ENCODE measurements at regions not wholly inside any gene's neighbourhood (a gene's known extent, or its start where the extent isn't known, plus 50 kb on each side); places are given as distances from the start of the nearest gene placed in this dataset.
A peak's percentile ranks its signal among the peaks of the same experiment; 100 is the strongest.

GRCh38 chr18:29171892-29172755 is 995.2 kb upstream of the CDH2 start:
- Histone ChIP-seq H3K27me3 (ENCODE audit: control insufficient read depth, insufficient read depth, low read length) (no peaks in the 10 kb centered on the region), H3K4me3 (ENCODE audit: low read depth, low read length) (no peak overlapping the region), H3K36me3 (ENCODE audit: control insufficient read depth, insufficient read depth, low read length) (no peaks in the 10 kb centered on the region)
- no peak for DNase-seq (ENCODE audit: low read depth)
- TF ChIP-seq CTCF (IDR thresholded peaks at IDR 0.05; ENCODE audit: insufficient read depth, low read length, poor library complexity, severe bottlenecking): no peak

- no peak overlapping the region for H3K4me3 ChIP-seq (ENCODE audit: low read depth, low read length)
- DNase-seq (ENCODE audit: low read depth): no peak
- no peak for TF ChIP-seq CTCF (IDR thresholded peaks at IDR 0.05; ENCODE audit: insufficient read depth, low read length, poor library complexity, severe bottlenecking)
- no peaks in the 10 kb centered on the region for H3K27me3 ChIP-seq (ENCODE audit: control insufficient read depth, insufficient read depth, low read length)
- no peaks in the 10 kb centered on the region for H3K36me3 ChIP-seq (ENCODE audit: control insufficient read depth, insufficient read depth, low read length)
These were observed 992.7 kb upstream of the CDH2 start for GRCh38 chr18:29169599-29169998.

- Histone ChIP-seq H3K36me3 (ENCODE audit: control insufficient read depth, insufficient read depth, low read length) (no peaks in the 10 kb centered on the region), H3K4me3 (ENCODE audit: low read depth, low read length) (no peak overlapping the region), H3K27me3 (ENCODE audit: control insufficient read depth, insufficient read depth, low read length) (no peaks in the 10 kb centered on the region)
- no peak for TF ChIP-seq CTCF (IDR thresholded peaks at IDR 0.05; ENCODE audit: insufficient read depth, low read length, poor library complexity, severe bottlenecking)
- peak; percentile 76 for DNase-seq (ENCODE audit: low read depth)
These were observed 988.2 kb upstream of the CDH2 start for GRCh38 chr18:29164993-29165599.

- H3K4me3 ChIP-seq (ENCODE audit: low read depth, low read length): no peak overlapping the region
- DNase-seq (ENCODE audit: low read depth): peak; percentile 88
- no peaks in the 10 kb centered on the region for H3K27me3 ChIP-seq (ENCODE audit: control insufficient read depth, insufficient read depth, low read length)
- TF ChIP-seq CTCF (IDR thresholded peaks at IDR 0.05; ENCODE audit: insufficient read depth, low read length, poor library complexity, severe bottlenecking): no peak
- H3K36me3 ChIP-seq (ENCODE audit: control insufficient read depth, insufficient read depth, low read length): no peaks in the 10 kb centered on the region
These were observed 987.2 kb upstream of the CDH2 start for GRCh38 chr18:29164020-29164706.

DNA sequence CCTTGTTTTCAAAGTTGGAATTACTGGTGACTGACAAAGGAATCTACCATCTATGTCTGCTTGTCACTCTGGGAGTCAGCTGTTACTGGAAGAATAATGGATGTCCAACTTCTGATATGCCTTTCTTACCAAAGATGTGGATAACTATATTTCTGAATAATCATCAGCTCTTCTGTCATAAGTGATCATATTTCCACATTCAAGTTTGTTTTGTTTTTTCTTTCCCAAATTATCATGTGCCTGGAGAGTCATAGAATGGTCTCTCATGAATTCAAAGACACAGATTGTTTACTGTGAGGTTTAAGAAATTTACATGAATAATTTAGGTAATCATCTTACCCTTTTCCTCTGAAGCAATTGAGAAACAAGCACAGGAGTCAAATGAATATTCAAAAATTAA is 986.7 kb upstream of the CDH2 start:
- no peak overlapping the region for H3K4me3 ChIP-seq (ENCODE audit: low read depth, low read length)
- DNase-seq (ENCODE audit: low read depth): no peak
- H3K27me3 ChIP-seq (ENCODE audit: control insufficient read depth, insufficient read depth, low read length): no peaks in the 10 kb centered on the region
- no peaks in the 10 kb centered on the region for H3K36me3 ChIP-seq (ENCODE audit: control insufficient read depth, insufficient read depth, low read length)
- no peak for TF ChIP-seq CTCF (IDR thresholded peaks at IDR 0.05; ENCODE audit: insufficient read depth, low read length, poor library complexity, severe bottlenecking)
